ENCODE measurements at regions not wholly inside any gene's neighbourhood (a gene's known extent, or its start where the extent isn't known, plus 50 kb on each side); places are given as distances from the start of the nearest gene placed in this dataset.

- intact Hi-C loops (cut with micrococcal nuclease; ENCODE audit: unreplicated experiment) = no loop called here
- no peak for TF ChIP-seq PKNOX1 (IDR thresholded peaks at IDR 0.05)
- TF ChIP-seq CHD1 (IDR thresholded peaks at IDR 0.05; ENCODE audit: low read depth, low read length) = no peak
- TF ChIP-seq TARDBP (IDR thresholded peaks at IDR 0.05; ENCODE audit: borderline replicate concordance) = no peak
- no peak for TF ChIP-seq BCLAF1 (IDR thresholded peaks at IDR 0.05)
- TF ChIP-seq BRCA1 (IDR thresholded peaks at IDR 0.05; ENCODE audit: low read depth, low read length) = no peak
- no peak for TF ChIP-seq USF1 (IDR thresholded peaks at IDR 0.05; ENCODE audit: borderline replicate concordance, extremely low read length, insufficient read depth, low read depth, low read length)
- no peak for TF ChIP-seq BCL11A (IDR thresholded peaks at IDR 0.05; ENCODE audit: low read depth, low read length)
- TF ChIP-seq SIN3A (IDR thresholded peaks at IDR 0.05; ENCODE audit: low read depth, low read length) = no peak
- TF ChIP-seq CHD2 (IDR thresholded peaks at IDR 0.05; ENCODE audit: borderline replicate concordance, low read depth, low read length) = no peak
- TF ChIP-seq ELK1 (IDR thresholded peaks at IDR 0.05; ENCODE audit: low read depth, low read length) = no peak
- no peak for TF ChIP-seq NR2C1 (IDR thresholded peaks at IDR 0.05)
- TF ChIP-seq MYB (IDR thresholded peaks at IDR 0.05; ENCODE audit: borderline replicate concordance, low read depth, low read length) = no peak
- TF ChIP-seq CBX5 (IDR thresholded peaks at IDR 0.05; ENCODE audit: low read depth) = no peak
- no peak for TF ChIP-seq CHD4 (IDR thresholded peaks at IDR 0.05)
- no peak for TF ChIP-seq MAX (IDR thresholded peaks at IDR 0.05; ENCODE audit: low read depth, low read length)
- TF ChIP-seq GATAD2B (conservative IDR thresholded peaks at IDR 0.05; ENCODE audit: low read depth) = no peak
- TF ChIP-seq BCL3 (IDR thresholded peaks at IDR 0.05; ENCODE audit: borderline replicate concordance, insufficient read depth, low read depth, low read length, poor library complexity, severe bottlenecking) = no peak
- no peak for TF ChIP-seq CEBPB (IDR thresholded peaks at IDR 0.05; ENCODE audit: borderline replicate concordance in 1 of 2, low read depth in 2 of 2, low read length in 2 of 2)
- RAD21 ChIA-PET (ENCODE audit: unreplicated experiment) = no interaction called here
Measured at GRCh38 chr1:190679983-190680382, 202.3 kb upstream of the BRINP3 start.

More at GRCh38 chr1:190679983-190680382, 202.3 kb upstream of the BRINP3 start:
- FAIRE-seq (no peak), ATAC-seq (no peak), DNase-seq (ENCODE audit: low read depth, low spot score) (no peak)
- no peaks in the 10 kb centered on the region for H4K20me1 ChIP-seq (ENCODE audit: control insufficient read depth, insufficient read depth)
- ChIA-PET CTCF (interaction anchor here (1.0 kb wide), 1 partner anchor 25 kb away, joined by 3 read pairs; no protein-coding TSS in a partner anchor), SMC1A (ENCODE audit: uncharacterized antibody, unreplicated experiment) (interaction anchor here (0.6 to 1.1 kb wide), 3 partner anchors 10 to 76 kb away, joined by 3 read pairs; no protein-coding TSS in a partner anchor), POLR2A (no interaction called here)
- no peaks in the 10 kb centered on the region for H3K9me3 ChIP-seq (replicated peaks; ENCODE audit: control insufficient read depth, insufficient read depth, low read length)
- no peaks in the 10 kb centered on the region for H3K27me3 ChIP-seq (replicated peaks in 1 of 2; ENCODE audit: control insufficient read depth in 2 of 2, insufficient read depth in 2 of 2, low read length in 1 of 2)
- no peak overlapping the region for H3K9ac ChIP-seq (ENCODE audit: control insufficient read depth, insufficient read depth, low read length)
- no peak overlapping the region for H2AFZ ChIP-seq (ENCODE audit: control insufficient read depth, low read depth, low read length)
- H3K36me3 ChIP-seq (ENCODE audit: control insufficient read depth in 2 of 2, insufficient read depth in 2 of 2, low read length in 1 of 2) = no peaks in the 10 kb centered on the region
- H3K79me2 ChIP-seq (ENCODE audit: control insufficient read depth, insufficient read depth, low read length) = no peaks in the 10 kb centered on the region
- in situ Hi-C loops (cut with MboI) = no loop called here
- H3K4me1 ChIP-seq (ENCODE audit: control insufficient read depth, insufficient read depth, low read length) = no peaks in the 10 kb centered on the region
- no peak overlapping the region for H3K4me2 ChIP-seq (ENCODE audit: control insufficient read depth, insufficient read depth)
- no TSS peak for BruUV-seq (replicated peaks)
- no peak overlapping the region for H3K27ac ChIP-seq (ENCODE audit: control insufficient read depth, insufficient read depth)
- H3K4me3 ChIP-seq = no peak overlapping the region
- 25% methylated on average over 4 of the region's 4 CpGs for WGBS (ENCODE audit: insufficient coverage, insufficient replicate concordance, low lambda C conversion rate, missing lambda C conversion rate)

All from GM12878 (cell line).